COLO668 (cell line): ENCODE measurements at regions not wholly inside any gene's neighbourhood (a gene's known extent, or its start where the extent isn't known, plus 50 kb on each side); places are given as distances from the start of the nearest gene placed in this dataset.

Experiments used
- DNase-seq: peaks from one replicate; lab custom pipeline; 2025; ENCODE audit not compliant: unreplicated experiment; lab: John Stamatoyannopoulos, UW

- no peak for DNase-seq
These were observed 542.5 kb downstream of the TLE4 start for GRCh38 chr9:80114241-80114640.

GRCh38 chr9:80107931-80108660 is 536.3 kb downstream of the TLE4 start:
- no peak for DNase-seq

- no peak for DNase-seq
These were observed 525.7 kb downstream of the TLE4 start for GRCh38 chr9:80097476-80097875.

- no peak for DNase-seq
These were observed 522.5 kb downstream of the TLE4 start for GRCh38 chr9:80094176-80094771.

- no peak for DNase-seq
These were observed 521.9 kb downstream of the TLE4 start for GRCh38 chr9:80093695-80094094.

GRCh38 chr9:80091526-80091925 is 519.8 kb downstream of the TLE4 start:
- DNase-seq = no peak

GRCh38 chr9:80090317-80090716 is 518.6 kb downstream of the TLE4 start:
- DNase-seq = no peak

GRCh38 chr9:80086822-80087345 is 515.1 kb downstream of the TLE4 start:
- no peak for DNase-seq

GRCh38 chr9:80086386-80086785 is 514.6 kb downstream of the TLE4 start:
- DNase-seq = no peak

- no peak for DNase-seq
These were observed 513.9 kb downstream of the TLE4 start for GRCh38 chr9:80085668-80086067.

- no peak for DNase-seq
These were observed 510.4 kb downstream of the TLE4 start for GRCh38 chr9:80082213-80082612.

GRCh38 chr9:80078826-80079225 is 507.1 kb downstream of the TLE4 start:
- no peak for DNase-seq

GRCh38 chr9:80077059-80077458 is 505.3 kb downstream of the TLE4 start:
- DNase-seq = no peak

- DNase-seq = no peak
These were observed 504.4 kb downstream of the TLE4 start for GRCh38 chr9:80076162-80076561.

- no peak for DNase-seq
These were observed 502.7 kb downstream of the TLE4 start for GRCh38 chr9:80074439-80074838.

- DNase-seq = no peak
These were observed 500.7 kb downstream of the TLE4 start for GRCh38 chr9:80072451-80072850.

GRCh38 chr9:80070071-80070742 is 498.4 kb downstream of the TLE4 start:
- DNase-seq = no peak

- no peak for DNase-seq
These were observed 495.2 kb downstream of the TLE4 start for GRCh38 chr9:80066931-80067330.

GRCh38 chr9:80062567-80062966 is 490.8 kb downstream of the TLE4 start:
- DNase-seq = no peak

GRCh38 chr9:80061940-80062339 is 490.2 kb downstream of the TLE4 start:
- DNase-seq = no peak

- DNase-seq = no peak
These were observed 489.3 kb downstream of the TLE4 start for GRCh38 chr9:80061096-80061495.

- no peak for DNase-seq
These were observed 488.2 kb downstream of the TLE4 start for GRCh38 chr9:80059979-80060378.
